Stomach (tissue), 8 donors: ENCODE measurements at regions not wholly inside any gene's neighbourhood (a gene's known extent, or its start where the extent isn't known, plus 50 kb on each side); places are given as distances from the start of the nearest gene placed in this dataset.
"Not testable (repeated sequence)": the region's sequence is repeated elsewhere in the genome, so short reads cannot be mapped to it uniquely, and the experiment has no call there.

Experiments
- DNase-seq, 2 donors: peaks; one replicate each; pipeline versions ENCODE4 v3.0.0 to v3.0.0-alpha.2; 2013 to 2019
- H3K27ac ChIP-seq, 5 donors: fragments of 200-600 bp in 4 of 5; sonication (generic) in 4 of 5; one replicate each; pipeline ENCODE4 v1.5.1; 2013 to 2019; ENCODE audit warnings: mild to moderate bottlenecking in 1 of 5, moderate library complexity in 1 of 5
- H3K27me3 ChIP-seq, 3 donors: fragments of 200-600 bp; sonication (generic); one replicate each; pipeline ENCODE4 v1.5.1; 2017 to 2019; ENCODE audit warnings: mixed run types in 1 of 3
- H3K36me3 ChIP-seq, 4 donors: fragments of 200-600 bp; sonication (generic); 1 replicate in 3 of 4; 2 replicates in 1 of 4; pipeline ENCODE4 v1.5.1; 2016 to 2019
- H3K4me1 ChIP-seq, 4 donors: fragments of 200-600 bp; sonication (generic); one replicate each; pipeline ENCODE4 v1.5.1; 2016 to 2019
- H3K4me3 ChIP-seq, 4 donors: fragments of 200-600 bp; sonication (generic) in 3 of 4; one replicate each; pipeline ENCODE4 v1.5.1; 2016 to 2019; ENCODE audit warnings: mild to moderate bottlenecking in 1 of 4
- H3K9me3 ChIP-seq, 4 donors: fragments of 200-600 bp; sonication (generic); one replicate each; pipeline ENCODE4 v1.5.1; 2016 to 2019
- CTCF ChIP-seq, 7 experiments: fragments of 450-650 bp in 4 of 7; fragments of 200-600 bp in 3 of 7; sonication (generic) in 3 of 7; IDR thresholded peaks; one replicate each; pipeline ENCODE4 v1.5.1; 2016 to 2019; ENCODE audit warnings: antibody characterized with exemption in 7 of 7, control low read depth in 2 of 7, mild to moderate bottlenecking in 1 of 7
- EP300 ChIP-seq: sonication (generic); formaldehyde crosslinking; IDR thresholded peaks from one replicate; pipeline ENCODE4 v1.6.1; 2017; ENCODE audit warnings: antibody characterized with exemption
- POLR2A ChIP-seq, 4 donors: fragments of 450-650 bp; IDR thresholded peaks; one replicate each; pipeline ENCODE4 v1.6.1; 2016; ENCODE audit warnings: antibody characterized with exemption in 4 of 4, control low read depth in 2 of 4, mild to moderate bottlenecking in 1 of 4, moderate library complexity in 1 of 4
- POLR2AphosphoS5 ChIP-seq, 3 donors: sonication (generic); formaldehyde crosslinking; IDR thresholded peaks; one replicate each; pipeline ENCODE4 v1.6.1; 2016; ENCODE audit warnings: antibody characterized with exemption in 3 of 3
- WGBS, 5 donors: extraction: QIAGEN DNeasy Blood & Tissue Kit in 3 of 5; methylation state at CpG; one replicate each; pipeline versions ENCODE4 v1.1.5 to v1.1.7; 2013 to 2018; 5-methylcytosine and 5-hydroxymethylcytosine counted together
- intact Hi-C: fragments of 100-400 bp; cut with DNase I; formaldehyde crosslinking; loops from one replicate; pipeline ENCODE4 v1.15.1; 2023; ENCODE audit warnings: low total_unique reads
- donor health status: healthy with polysubstance abuse.
- donor health status: Bipolar disorder and iron deficiency.
- donor health status: healthy.

GRCh38 chr12:105445249-105445648, 114.8 kb downstream of the C12orf75 start:
- Histone ChIP-seq H3K4me3 (no peak overlapping the region), H3K27me3 (no peaks in the 10 kb centered on the region), H3K36me3 (no peaks in the 10 kb centered on the region), H3K9me3 (no peaks in the 10 kb centered on the region), H3K4me1 (no peaks in the 10 kb centered on the region), H3K27ac (no peak overlapping the region)
- intact Hi-C loops: no loop called here
- no peak for DNase-seq
- 73 to 80% (median 77%) methylated on average over 3 of the region's 3 CpGs for WGBS, 5 donors
- TF ChIP-seq POLR2A (IDR thresholded peaks at IDR 0.05) (no peak), POLR2AphosphoS5 (IDR thresholded peaks at IDR 0.05) (no peak), CTCF (IDR thresholded peaks at IDR 0.05) (no peak), EP300 (no peak)

GRCh38 chr12:105445649-105446048, 115.2 kb downstream of the C12orf75 start:
- no peaks in the 10 kb centered on the region for H3K36me3 ChIP-seq
- H3K27ac ChIP-seq: no peak overlapping the region
- intact Hi-C loops: no loop called here
- H3K4me3 ChIP-seq: no peak overlapping the region
- no peaks in the 10 kb centered on the region for H3K27me3 ChIP-seq
- H3K9me3 ChIP-seq: no peaks in the 10 kb centered on the region
- DNase-seq: peak in 1 of 2 donors; percentile 23
- H3K4me1 ChIP-seq: no peaks in the 10 kb centered on the region
- 25 to 44% (median 34%) methylated on average over 1 of the region's 1 CpG for WGBS, 5 donors
- TF ChIP-seq POLR2AphosphoS5 (IDR thresholded peaks at IDR 0.05): no peak
- no peak for TF ChIP-seq CTCF (IDR thresholded peaks at IDR 0.05)
- TF ChIP-seq EP300: no peak

GRCh38 chr12:105446460-105446859, 116.0 kb downstream of the C12orf75 start:
- H3K4me1 ChIP-seq, H3K9me3 ChIP-seq, intact Hi-C loops, H3K36me3 ChIP-seq, DNase-seq, H3K4me3 ChIP-seq, H3K27me3 ChIP-seq, H3K27ac ChIP-seq: not testable (repeated sequence)
- WGBS, 5 donors: 93 to 100% (median 96%) methylated on average over 2 of the region's 2 CpGs

- intact Hi-C loops: no loop called here
- Histone ChIP-seq H3K36me3 (no peaks in the 10 kb centered on the region), H3K27me3 (no peaks in the 10 kb centered on the region), H3K9me3 (no peaks in the 10 kb centered on the region), H3K4me3 (no peak overlapping the region), H3K4me1 (no peaks in the 10 kb centered on the region), H3K27ac (no peak overlapping the region)
- DNase-seq: no peak
- 74 to 93% (median 88%) methylated on average over 6 of the region's 6 CpGs for WGBS, 5 donors
- no peak for TF ChIP-seq POLR2AphosphoS5 (IDR thresholded peaks at IDR 0.05)
- no peak for TF ChIP-seq CTCF (IDR thresholded peaks at IDR 0.05)
- TF ChIP-seq POLR2A (IDR thresholded peaks at IDR 0.05): no peak
- no peak for TF ChIP-seq EP300
Observed at GRCh38 chr12:105449431-105449830, 118.9 kb downstream of the C12orf75 start.

- intact Hi-C loops: no loop called here
- Histone ChIP-seq H3K36me3 (no peaks in the 10 kb centered on the region), H3K9me3 (no peaks in the 10 kb centered on the region), H3K4me1 (no peaks in the 10 kb centered on the region), H3K27me3 (no peaks in the 10 kb centered on the region), H3K4me3 (no peak overlapping the region), H3K27ac (no peak overlapping the region)
- TF ChIP-seq POLR2AphosphoS5 (IDR thresholded peaks at IDR 0.05) (no peak), EP300 (no peak), CTCF (IDR thresholded peaks at IDR 0.05) (no peak), POLR2A (IDR thresholded peaks at IDR 0.05) (no peak)
- WGBS, 5 donors: 83 to 94% (median 92%) methylated on average over 3 of the region's 3 CpGs
- DNase-seq: no peak
Observed at GRCh38 chr12:105451211-105451610, 120.7 kb downstream of the C12orf75 start.
